Sigmoid colon (tissue), 4 donors: ENCODE measurements at regions not wholly inside any gene's neighbourhood (a gene's known extent, or its start where the extent isn't known, plus 50 kb on each side); places are given as distances from the start of the nearest gene placed in this dataset.

Experiments
- CTCF ChIP-seq, 4 experiments: fragments of 450-650 bp in 3 of 4; fragments of 200-600 bp in 1 of 4; IDR thresholded peaks; one replicate each; pipeline ENCODE4 v1.5.1; 2016 to 2019; ENCODE audit warnings: antibody characterized with exemption in 4 of 4, mild to moderate bottlenecking in 3 of 4, moderate library complexity in 2 of 4
- POLR2A ChIP-seq, 2 donors: fragments of 450-650 bp; IDR thresholded peaks; one replicate each; pipeline ENCODE4 v1.6.1; 2016; ENCODE audit warnings: antibody characterized with exemption in 2 of 2, mild to moderate bottlenecking in 2 of 2, moderate library complexity in 2 of 2
- POLR2AphosphoS5 ChIP-seq, 4 donors: sonication (generic); formaldehyde crosslinking; IDR thresholded peaks; one replicate each; pipeline ENCODE4 v1.6.1; 2017; ENCODE audit warnings: antibody characterized with exemption in 4 of 4

- TF ChIP-seq POLR2AphosphoS5 (IDR thresholded peaks at IDR 0.05): no peak
- TF ChIP-seq POLR2A (IDR thresholded peaks at IDR 0.05): no peak
- no peak for TF ChIP-seq CTCF (IDR thresholded peaks at IDR 0.05)
These were observed 91.3 kb upstream of the SLC35B3 start for GRCh38 chr6:8526624-8527023.
